H1 (cell line): ENCODE measurements at regions not wholly inside any gene's neighbourhood (a gene's known extent, or its start where the extent isn't known, plus 50 kb on each side); places are given as distances from the start of the nearest gene placed in this dataset.

Experiments
- HDAC6 ChIP-seq: IDR thresholded peaks from one replicate; pipeline ENCODE4 v1.7.1; 2012; ENCODE audit warnings: low read depth, mild to moderate bottlenecking, inconsistent platforms, low read length, moderate library complexity
- MAFK ChIP-seq: IDR thresholded peaks from 2 replicates; pipeline ENCODE4 v1.6.1; 2012; ENCODE audit warnings: low read depth, mild to moderate bottlenecking, improper control_type of control experiment, low read length
- TF ChIP-seq, protein P1 (sequence below), 3 experiments: IDR thresholded peaks; 1 replicate in 2 of 3; 2 replicates in 1 of 3; pipeline versions ENCODE4 v1.5.1 to v1.6.1; 2011; ENCODE audit warnings: low read length in 3 of 3, mild to moderate bottlenecking in 3 of 3, inconsistent platforms in 2 of 3, low read depth in 1 of 3, moderate library complexity in 1 of 3; ENCODE audit not compliant: insufficient read depth in 1 of 3; ENCODE audit errors: control extremely low read depth in 1 of 3

DNA sequence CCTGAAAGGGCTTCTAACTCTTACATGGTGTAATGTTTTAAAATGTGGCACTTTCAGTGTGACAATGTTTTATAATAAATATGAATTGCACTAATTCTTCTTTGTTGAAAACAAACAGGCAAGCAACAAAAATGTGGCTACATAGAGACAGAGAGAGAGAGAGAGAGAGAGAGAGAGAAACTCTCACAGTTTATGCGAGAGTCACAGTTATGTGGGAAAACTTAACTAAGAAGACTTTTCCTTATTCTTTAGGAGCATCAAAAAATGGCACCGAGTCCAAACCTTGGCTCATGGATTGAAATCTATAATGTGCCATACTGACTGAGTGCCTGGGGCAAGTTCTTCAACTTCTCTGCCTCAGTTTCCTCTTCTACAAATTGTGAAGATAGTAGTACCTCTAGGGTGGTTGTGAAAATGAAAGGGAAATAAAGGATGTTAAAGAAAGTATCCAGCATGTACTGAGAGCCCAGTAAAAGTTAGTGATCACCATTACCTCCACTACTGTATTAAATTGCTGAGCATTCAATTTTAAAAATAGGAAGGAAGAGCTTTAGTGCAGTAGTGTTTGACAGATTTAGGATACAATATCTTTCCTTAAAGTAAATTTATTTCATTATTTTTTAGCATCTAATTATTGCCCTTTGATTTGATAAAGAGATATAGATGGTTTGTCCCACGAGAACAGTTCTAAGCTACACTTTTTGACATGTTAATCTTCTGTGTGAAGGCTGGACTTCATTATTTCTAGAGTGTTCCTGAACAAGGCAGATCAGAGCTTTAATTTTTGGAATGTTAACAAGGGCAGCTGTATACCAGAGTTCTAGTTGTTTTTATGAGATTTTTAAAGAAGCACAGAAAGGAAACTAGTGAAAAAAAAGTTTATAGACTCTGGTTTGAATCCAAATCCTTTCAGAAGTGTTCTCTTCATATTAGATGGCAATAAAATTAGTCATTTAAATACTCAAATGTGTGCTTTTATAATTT is 187.5 kb upstream of the ANK2 start:
- TF ChIP-seq MAFK, result no peak
- TF ChIP-seq, protein P1, sequence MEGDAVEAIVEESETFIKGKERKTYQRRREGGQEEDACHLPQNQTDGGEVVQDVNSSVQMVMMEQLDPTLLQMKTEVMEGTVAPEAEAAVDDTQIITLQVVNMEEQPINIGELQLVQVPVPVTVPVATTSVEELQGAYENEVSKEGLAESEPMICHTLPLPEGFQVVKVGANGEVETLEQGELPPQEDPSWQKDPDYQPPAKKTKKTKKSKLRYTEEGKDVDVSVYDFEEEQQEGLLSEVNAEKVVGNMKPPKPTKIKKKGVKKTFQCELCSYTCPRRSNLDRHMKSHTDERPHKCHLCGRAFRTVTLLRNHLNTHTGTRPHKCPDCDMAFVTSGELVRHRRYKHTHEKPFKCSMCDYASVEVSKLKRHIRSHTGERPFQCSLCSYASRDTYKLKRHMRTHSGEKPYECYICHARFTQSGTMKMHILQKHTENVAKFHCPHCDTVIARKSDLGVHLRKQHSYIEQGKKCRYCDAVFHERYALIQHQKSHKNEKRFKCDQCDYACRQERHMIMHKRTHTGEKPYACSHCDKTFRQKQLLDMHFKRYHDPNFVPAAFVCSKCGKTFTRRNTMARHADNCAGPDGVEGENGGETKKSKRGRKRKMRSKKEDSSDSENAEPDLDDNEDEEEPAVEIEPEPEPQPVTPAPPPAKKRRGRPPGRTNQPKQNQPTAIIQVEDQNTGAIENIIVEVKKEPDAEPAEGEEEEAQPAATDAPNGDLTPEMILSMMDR (IDR thresholded peaks at IDR 0.05; ENCODE audit: control extremely low read depth in 1 of 3, insufficient read depth in 1 of 3, low read depth in 1 of 3, low read length in 3 of 3), result no peak
- no peak for TF ChIP-seq HDAC6
